ENCODE measurements at regions not wholly inside any gene's neighbourhood (a gene's known extent, or its start where the extent isn't known, plus 50 kb on each side); places are given as distances from the start of the nearest gene placed in this dataset.
A peak's percentile ranks its signal among the peaks of the same experiment; 100 is the strongest.

DNA sequence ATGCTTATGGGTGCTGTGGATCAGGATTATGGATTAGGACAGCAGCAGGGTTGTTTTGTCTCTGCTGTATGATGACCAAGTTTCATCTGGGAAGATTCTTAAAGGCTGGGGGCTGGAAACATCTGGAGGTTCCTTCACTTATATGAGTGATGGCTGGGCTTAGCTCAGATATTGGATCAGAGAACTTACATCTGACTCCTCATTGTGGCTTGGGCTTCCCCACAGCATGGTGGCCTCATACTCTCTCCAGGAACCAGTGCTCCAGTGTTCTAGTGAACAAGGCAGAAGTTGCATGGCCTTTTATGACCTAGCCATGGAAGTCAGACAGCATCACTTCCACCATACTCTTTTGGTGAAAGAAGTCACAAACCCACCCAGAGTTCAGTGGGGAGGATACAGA, 336.1 kb upstream of the TBX3 start:
- no peak for DNase-seq (ENCODE audit: low spot score)

GRCh38 chr12:115017346-115017745, 333.4 kb upstream of the TBX3 start:
- no peak for DNase-seq (ENCODE audit: low spot score)

DNA sequence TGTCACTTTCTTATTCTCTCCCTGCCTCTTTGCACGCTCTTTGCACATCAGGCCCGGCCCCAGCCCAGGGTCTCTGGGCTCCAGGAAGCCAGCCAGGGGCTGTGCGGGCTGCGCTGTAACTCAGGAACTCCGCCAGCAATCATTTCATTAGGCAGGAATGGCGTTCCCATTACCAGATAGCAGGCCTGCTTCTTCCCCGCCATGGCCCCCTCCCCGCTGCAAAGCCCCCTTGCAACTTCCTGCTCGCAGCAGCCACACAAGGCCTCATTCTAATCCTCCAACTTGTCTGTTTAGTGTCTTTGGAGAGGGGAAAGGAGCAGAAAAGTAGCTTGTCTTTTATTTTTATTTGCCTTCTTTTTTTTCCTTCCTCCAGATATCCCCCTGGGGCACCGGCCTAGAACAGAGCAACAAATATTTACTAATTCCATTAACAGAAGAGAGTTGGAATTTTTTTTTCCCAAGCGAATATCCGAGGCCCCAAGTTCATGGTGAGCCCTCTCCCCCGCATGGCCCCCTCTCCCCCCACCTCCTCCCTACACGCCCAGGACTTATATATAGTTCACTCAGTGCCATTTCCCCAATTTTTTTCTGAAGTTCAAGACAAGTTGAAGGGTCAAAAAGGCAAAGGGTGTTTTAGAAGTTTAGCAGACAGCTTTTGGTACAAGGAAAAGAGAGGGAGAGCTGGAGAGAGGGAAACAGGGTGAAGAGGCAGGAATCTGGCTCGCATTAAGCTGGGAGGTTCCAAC, 329.4 kb upstream of the TBX3 start:
- DNase-seq (ENCODE audit: low spot score): no peak

GRCh38 chr12:115012861-115013235, 328.9 kb upstream of the TBX3 start:
- DNase-seq (ENCODE audit: low spot score): no peak

DNA sequence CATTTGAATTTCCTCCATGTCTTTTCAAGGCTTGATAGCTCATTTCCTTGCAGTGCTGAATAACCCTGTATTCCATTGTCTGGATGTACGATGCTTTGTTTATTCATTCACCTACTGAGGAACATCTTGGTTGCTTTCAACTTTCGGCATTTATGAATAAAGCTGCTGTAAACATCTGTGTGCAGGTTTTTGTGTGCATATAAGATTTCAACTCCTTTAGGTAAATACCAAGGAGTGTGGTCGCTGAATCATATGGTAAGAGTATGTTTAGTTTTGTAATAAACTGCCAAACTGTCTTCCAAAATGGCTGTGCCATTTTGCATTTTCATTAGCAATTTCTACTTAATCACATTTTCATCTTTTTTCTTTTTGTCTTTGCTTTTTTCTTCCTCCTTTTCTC, 327.7 kb upstream of the TBX3 start:
- no peak for DNase-seq (ENCODE audit: low spot score)

DNA sequence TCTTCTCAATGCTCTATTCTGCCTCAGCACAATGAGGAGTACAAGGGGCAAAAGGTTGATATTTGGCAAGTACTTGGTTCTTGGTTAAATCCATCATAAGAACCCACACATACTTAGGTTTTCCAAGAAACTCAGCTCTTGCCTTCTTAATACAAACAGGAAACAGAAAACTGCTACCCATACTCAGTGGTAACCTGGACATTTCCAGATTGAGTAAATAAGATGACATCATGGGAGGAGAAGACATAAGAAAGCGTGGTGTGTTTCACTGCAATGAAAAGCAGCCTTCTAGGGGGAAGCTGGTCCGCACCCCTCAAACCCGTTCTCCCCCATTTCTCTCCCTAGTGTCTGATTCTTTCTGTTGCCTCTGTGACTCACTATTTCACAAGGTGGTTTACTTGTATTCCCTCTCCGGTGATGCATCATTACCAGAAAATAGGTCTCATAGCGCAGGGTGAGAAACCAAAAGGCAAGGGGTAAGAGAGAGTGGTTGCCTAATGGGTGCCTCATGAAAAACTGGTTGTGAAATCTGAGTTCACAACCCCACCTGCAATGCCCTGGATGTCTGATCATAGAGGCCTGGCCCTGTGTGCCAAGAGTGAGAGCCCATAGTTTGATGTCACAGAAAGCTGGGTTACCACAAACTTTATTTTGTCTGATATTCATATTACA, 326.5 kb upstream of the TBX3 start:
- no peak for DNase-seq (ENCODE audit: low spot score)

GRCh38 chr12:115008929-115009328, 325.0 kb upstream of the TBX3 start:
- DNase-seq (ENCODE audit: low spot score): no peak

- no peak for DNase-seq (ENCODE audit: low spot score)
Observed at GRCh38 chr12:115004470-115005146, 320.6 kb upstream of the TBX3 start.

GRCh38 chr12:115002434-115002833, 318.5 kb upstream of the TBX3 start:
- DNase-seq (ENCODE audit: low spot score): peak; percentile 11

GRCh38 chr12:115001571-115002180, 317.7 kb upstream of the TBX3 start:
- no peak for DNase-seq (ENCODE audit: low spot score)

GRCh38 chr12:115000038-115000437, 316.1 kb upstream of the TBX3 start:
- DNase-seq (ENCODE audit: low spot score): peak; percentile 90

GRCh38 chr12:114998750-114999128, 314.8 kb upstream of the TBX3 start:
- no peak for DNase-seq (ENCODE audit: low spot score)

GRCh38 chr12:114998118-114998749, 314.3 kb upstream of the TBX3 start:
- no peak for DNase-seq (ENCODE audit: low spot score)

- no peak for DNase-seq (ENCODE audit: low spot score)
Observed at GRCh38 chr12:114996382-114996781, 312.4 kb upstream of the TBX3 start.

- DNase-seq (ENCODE audit: low spot score): peak; percentile 51
Observed at GRCh38 chr12:114995891-114996290, 311.9 kb upstream of the TBX3 start.

DNA sequence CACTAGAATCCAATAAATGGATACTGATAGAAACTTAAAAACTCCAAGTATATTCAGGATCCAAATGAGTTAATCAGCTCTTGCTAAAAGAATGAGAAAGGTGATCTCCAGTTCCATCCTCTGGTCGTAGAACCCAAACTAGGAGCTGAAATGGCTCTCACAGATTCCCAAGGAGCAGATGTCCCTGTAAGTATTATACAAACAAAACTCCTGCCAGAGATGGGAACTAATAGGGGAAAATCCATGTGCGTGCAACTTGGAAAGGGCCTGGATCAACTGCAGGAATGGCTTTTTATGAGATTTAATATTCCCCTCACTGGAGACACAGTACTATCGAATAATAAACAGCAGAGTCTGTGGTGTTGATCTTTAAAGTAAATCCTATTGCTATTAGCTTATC, 309.2 kb upstream of the TBX3 start:
- DNase-seq (ENCODE audit: low spot score): no peak

DNA sequence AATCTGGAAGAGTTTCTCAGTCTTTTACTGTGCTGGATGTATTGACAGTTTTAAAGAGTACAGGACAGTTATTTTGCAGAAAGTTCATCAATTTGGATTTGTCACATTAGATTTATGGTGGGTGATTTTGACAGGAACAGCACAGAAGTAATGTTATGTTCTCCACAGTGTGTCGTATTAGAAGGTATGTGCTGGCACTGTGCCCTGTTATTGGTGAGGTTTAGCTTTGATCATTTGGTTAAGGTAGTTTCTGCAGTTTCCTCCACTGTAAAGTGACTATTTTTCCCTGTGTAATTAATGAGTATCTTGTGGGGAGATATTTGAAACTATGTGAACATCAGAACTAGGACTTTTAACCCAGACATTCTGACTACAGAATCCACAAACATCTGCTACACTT, 308.5 kb upstream of the TBX3 start:
- DNase-seq (ENCODE audit: low spot score): peak; percentile 28

DNA sequence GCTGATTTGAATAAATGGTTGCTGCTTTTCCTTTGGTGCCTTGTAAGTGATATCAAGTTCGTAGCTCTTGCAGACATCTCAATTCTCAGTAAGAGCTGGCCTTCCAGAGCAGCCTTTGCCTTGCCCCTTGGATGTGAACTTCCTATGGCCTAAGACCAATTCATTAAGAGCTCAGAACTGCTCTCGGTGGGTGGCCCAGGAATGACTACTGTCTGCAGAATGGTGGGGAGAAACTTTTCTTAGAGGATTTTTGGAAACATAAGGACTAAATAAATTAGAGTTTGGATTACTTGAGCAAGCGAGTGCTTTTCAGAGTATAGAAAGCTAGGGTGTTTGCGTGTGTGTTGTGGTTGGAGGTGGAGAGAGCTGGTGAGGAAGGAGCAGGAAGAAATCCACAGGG, 306.4 kb upstream of the TBX3 start:
- DNase-seq (ENCODE audit: low spot score): no peak

GRCh38 chr12:114986849-114987248, 302.9 kb upstream of the TBX3 start:
- DNase-seq (ENCODE audit: low spot score): no peak

GRCh38 chr12:114986178-114986714, 302.3 kb upstream of the TBX3 start:
- no peak for DNase-seq (ENCODE audit: low spot score)

DNA sequence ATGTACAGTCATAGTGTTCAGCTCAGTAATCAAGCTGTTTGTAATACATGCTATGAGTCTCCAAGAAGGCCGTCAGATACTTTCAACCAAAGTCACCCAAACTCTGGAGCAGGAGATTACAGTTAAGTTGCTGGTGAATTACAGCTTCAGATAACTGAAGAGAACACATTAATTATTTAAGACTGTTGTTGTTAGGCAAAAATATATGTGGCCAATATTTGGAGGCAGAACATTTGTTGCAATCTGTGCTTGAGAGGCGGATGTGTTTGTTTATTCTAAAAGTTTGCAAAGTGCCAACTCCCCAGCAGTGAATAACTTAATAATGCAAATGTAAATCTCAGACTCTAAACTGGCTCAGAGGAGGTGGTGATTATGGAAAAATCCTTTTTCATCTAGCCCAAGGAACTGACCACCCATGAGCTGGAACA, 300.7 kb upstream of the TBX3 start:
- no peak for DNase-seq (ENCODE audit: low spot score)

GRCh38 chr12:114982760-114983159, 298.8 kb upstream of the TBX3 start:
- peak; percentile 30 for DNase-seq (ENCODE audit: low spot score)
